ACHN (cell line): ENCODE measurements at regions not wholly inside any gene's neighbourhood (a gene's known extent, or its start where the extent isn't known, plus 50 kb on each side); places are given as distances from the start of the nearest gene placed in this dataset.

Experiments used
- DNase-seq: peaks from one replicate; pipeline ENCODE4 v3.0.0-alpha.2; 2015
- in situ Hi-C: cut with HindIII; loops from 2 replicates; pipeline ENCODE4 v1.10.0; 2017; ENCODE audit warnings: low sequenced_read_pairs, low pct_ligation_motif_present, low pct_unique_long_range_greater_than_20kb

DNA sequence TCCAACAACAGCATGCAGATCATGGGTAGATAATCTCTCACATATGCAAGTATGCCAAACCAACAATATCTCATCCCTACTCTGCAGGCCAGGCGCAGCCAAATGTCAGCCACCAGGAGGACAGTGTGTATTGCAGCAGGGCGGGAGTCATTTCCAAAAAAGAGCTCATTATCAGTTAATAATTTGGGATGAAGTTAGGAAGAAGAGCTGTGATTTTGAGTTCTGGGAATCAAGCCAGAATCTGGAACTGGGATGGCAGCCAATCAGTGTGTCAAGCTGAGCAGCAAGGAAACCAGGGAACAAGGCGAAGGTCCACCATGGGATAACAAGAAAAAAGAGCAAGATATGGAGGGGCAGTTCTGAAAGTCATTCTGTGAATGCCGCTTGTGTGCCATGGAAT, 88.2 kb upstream of the CAMK2D start:
- DNase-seq = no peak
- in situ Hi-C loops = no loop called here

DNA sequence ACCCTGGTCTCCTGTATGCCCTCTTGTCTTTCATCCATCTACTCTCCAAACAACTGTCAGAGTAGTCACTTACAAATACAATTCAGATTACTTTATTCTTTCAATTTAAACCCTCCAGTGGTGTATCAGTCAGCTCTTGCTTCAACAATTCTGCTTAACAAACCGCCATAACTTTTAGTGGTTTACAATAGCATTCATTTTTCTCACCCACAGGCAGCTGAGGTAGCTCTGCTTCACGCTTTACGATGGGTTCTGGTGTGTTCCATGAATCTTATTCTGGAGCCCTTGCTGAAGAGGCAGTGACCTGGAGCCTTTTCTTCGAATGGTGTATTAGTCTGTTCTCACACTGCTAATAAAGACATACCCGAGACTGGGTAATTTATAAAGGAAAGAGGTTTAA, 86.2 kb upstream of the CAMK2D start:
- DNase-seq = no peak
- in situ Hi-C loops = no loop called here

DNA sequence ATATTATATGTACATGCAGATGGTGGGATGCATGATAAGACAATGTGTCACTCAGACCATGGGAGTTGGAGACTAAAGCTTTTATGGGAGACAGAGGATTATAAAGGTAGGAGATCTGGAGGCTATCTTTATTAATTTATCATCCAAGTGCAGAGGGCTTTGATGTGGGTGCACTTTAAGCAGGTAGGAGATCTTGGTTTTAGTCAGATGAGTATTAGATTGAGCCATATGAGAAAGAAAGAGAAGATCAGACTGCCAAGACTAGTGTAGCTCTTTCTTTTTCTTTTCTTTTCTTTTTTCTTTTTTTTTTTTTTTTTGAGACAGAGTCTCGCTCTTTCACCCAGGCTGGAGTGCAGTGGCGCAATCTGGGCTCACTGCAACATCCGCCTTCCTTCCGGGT, 84.9 kb upstream of the CAMK2D start:
- no peak for DNase-seq
- in situ Hi-C loops = no loop called here

DNA sequence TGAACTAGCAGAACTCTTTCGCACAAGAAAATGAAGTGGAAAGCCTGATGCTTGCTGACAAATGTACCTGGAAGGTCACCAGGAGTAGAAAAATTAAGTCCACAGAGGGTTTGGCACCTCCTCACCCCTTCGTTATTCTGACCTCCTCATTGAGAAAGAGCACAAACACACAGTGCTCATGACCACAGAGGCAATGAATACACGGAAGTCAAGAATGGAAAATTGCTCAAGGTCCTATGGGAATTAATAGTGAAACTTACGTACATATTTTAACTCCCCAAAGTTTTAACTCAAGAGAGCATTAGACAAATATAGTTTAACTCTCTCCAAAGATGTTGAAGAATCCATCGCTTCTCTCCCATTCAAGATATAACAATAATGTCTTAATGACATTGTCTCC, 83.6 kb upstream of the CAMK2D start:
- in situ Hi-C loops = no loop called here
- DNase-seq = no peak

DNA sequence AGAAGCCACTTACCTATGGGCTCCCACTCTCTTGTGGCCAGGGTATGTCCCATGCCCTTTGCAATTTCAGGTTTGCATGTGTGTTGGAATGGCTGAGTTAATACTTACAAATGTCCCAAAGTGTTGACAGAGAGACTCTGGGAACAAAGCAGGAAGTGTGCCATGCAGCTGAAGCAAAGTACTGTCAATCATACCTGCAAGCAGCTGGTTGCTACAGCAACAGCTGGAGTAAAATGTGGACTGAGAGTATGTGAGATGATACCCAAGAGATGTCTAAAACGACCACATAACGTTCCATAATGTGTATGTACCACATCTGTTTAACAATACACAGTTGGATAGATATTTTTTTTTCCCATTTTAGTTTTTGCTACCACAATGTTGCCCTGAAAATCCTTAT, 82.8 kb upstream of the CAMK2D start:
- in situ Hi-C loops = no loop called here
- DNase-seq = no peak

DNA sequence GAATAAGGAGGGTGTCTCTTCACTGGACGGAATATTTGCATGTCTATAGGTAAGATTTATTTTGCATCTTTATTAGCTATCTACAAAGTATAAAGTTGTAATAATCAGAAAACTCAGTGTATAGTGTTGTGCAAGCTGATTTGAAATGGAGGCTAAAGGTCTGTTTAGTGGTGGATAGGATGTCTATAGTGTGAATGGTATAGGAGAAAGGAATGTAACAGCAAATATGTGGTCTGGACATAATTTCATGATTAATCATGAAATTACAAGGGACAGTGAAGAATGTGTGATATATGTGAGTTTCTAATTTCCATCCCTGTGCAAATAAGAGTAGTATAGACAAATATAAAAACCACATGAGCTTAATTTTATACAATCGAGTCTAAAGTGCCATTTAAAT, 79.3 kb upstream of the CAMK2D start:
- DNase-seq = no peak

DNA sequence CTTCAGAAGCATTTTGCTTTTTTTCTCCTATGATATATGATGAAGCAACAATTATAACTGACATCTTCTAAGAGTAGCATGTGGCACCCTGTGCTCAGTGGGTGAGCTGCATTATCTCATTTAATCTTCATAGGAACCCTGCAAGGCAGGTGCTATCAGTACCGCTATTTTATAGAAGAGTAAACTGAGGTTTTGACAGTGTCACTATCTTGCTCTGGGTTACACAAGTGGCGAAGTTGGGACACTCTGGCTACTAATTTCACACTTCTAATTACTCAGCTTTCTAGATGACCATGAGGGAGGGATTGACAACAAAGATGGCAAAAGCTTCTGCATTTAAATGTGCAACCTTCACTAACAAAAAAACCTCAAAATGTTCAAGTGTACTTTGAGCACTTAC, 76.9 kb upstream of the CAMK2D start:
- in situ Hi-C loops = no loop called here
- no peak for DNase-seq

More for the DNA sequence above, 79.3 kb upstream of the CAMK2D start:
- in situ Hi-C loops = no loop called here

DNA sequence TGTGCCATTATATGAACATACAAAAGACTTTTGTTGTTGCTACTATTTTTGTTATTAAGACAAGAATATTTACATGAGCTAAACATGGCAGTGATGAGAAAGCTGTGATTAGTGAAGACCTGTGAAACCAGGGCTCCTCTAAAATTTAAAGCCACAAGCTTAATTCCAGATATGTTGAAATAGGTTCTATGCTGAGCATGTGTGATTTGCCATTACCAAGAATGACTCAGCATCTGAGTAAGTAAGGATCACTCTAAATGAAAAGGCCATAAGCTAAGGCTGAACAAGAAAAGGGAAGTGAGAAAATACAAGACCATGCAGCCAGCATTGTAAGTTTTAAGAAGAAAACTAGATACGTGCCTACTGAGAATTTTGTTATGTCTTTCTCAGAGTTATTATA, 75.9 kb upstream of the CAMK2D start:
- in situ Hi-C loops = no loop called here
- peak; percentile 47 for DNase-seq

DNA sequence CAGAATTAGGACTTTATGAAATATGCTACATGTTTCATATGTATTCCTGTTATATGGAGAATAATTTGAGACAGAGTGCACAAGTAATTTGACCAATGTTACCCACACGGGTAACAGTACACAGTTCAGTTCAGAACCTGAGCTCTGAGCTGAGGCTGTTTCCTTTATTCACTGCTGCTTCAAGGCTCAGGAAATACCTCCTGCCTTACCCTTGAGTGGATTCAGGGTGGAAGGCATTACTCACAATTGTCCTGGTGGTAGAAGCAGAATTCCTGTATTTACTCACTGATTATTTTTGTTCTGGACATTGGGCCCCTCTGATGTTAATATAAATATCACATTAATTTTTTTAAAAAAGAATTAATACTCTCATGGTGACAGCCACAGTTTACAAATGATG, 73.5 kb upstream of the CAMK2D start:
- peak; percentile 10 for DNase-seq
- in situ Hi-C loops = no loop called here

DNA sequence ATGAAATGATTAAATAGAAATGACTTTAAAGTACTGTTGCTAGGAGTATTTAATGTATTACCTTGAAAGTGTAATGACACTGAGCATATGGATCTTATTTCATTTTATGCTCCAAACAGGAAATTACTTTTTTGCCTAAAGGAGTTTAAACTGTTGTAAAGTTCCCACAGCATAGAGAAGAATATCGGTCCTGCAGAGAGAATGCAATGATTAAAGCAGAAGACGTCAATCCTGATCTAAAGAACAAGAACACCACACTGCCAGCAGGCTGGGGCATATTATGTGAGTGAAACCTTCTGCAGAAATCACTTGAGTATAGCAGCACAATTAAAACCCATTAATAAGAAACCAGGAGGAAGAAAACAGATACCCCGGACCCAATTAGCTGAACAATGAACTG, 72.8 kb upstream of the CAMK2D start:
- DNase-seq = no peak

DNA sequence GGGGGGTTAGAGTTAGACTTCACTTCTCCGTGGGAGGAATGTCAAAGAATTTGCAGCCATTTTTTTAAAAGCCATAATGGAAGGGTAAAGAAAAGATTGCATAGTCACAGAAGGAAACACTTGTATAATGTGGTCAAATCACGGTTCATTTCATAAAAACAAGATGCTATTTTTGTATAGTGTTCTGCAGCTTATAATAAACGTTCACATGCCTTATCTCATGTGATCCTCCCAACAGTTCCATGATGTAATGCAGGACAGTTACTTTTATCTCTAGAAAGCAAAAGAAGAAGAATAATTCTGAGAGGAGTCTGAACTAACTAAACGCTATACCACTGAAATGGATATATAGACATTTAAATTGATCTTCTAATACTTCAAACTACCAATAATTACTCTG, 71.3 kb upstream of the CAMK2D start:
- in situ Hi-C loops = no loop called here
- no peak for DNase-seq

More for the DNA sequence above, 72.8 kb upstream of the CAMK2D start:
- in situ Hi-C loops = no loop called here

DNA sequence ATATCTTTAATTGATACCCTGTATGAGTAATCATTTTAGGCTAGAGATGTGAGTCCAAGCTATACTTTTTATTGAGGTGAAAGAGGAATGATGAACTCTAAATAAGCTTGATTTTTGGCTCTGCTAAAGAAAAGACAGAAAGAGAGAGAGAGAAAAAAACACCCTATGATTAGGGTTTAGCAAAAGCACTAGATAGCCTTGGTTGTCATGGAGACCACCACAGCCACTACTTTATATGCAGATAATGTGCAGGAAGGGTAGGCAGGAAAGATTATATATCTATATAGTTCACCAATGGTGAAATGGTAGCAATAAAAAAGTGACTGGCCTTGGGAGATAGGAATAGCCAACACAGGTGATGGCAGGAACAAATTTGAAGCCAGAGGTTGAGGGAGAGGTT, 69.9 kb upstream of the CAMK2D start:
- DNase-seq = no peak
- in situ Hi-C loops = no loop called here

DNA sequence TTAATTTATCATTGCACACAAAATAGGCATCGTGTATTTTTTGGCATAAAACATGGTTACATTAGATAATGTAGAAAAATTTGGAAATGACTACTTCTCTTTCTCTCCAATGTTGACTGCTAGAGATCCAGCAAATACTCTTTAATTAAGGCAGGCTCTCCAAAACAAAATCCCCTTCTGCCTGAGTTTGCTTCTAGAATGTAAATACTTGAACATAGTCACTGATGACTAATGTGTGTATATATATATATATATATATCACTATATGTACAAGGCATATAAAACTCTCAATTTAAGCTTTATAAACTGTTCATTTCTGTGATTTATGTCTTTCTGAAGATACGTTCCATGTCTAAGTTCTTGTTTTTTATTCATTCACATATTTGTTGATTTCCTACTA, 67.2 kb upstream of the CAMK2D start:
- DNase-seq = no peak
- in situ Hi-C loops = no loop called here

DNA sequence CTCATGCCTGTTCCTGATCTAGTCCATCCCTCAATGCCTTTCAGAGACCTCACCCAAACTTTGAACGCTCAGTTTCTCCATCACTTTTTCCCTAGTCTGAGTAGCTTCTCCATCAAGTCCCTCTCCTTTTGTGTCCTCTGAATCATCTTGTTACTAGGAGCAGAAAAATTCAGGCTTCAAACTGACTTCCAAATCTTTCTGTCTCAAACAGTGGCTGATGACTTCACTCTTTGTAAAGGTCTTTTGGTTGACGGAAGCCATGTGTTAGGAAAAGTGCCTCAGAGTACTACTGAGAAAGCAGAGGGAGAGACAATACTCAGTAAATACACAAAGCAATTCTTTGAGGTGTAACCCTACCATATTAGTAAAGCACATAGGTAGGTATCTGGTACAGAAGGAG, 65.7 kb upstream of the CAMK2D start:
- no peak for DNase-seq
- in situ Hi-C loops = no loop called here

DNA sequence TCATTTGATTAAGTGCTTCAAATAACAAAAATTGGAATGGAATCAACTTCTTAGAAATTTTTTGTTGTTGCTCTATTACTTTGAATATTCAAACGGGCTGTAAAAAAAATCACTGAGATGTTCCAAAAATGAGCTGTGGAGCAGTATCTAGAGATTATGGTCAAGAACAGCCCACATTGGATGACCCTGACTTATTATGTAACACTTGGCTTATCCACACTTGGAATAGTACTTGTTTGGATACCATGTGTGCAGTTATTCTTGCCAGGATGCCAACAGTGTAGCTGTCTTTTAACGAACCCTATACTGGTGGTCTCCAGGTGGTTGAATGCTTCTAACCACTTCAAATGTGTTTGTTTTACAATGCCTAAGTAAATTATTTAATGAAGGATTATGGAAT, 64.9 kb upstream of the CAMK2D start:
- DNase-seq = no peak
- in situ Hi-C loops = no loop called here

DNA sequence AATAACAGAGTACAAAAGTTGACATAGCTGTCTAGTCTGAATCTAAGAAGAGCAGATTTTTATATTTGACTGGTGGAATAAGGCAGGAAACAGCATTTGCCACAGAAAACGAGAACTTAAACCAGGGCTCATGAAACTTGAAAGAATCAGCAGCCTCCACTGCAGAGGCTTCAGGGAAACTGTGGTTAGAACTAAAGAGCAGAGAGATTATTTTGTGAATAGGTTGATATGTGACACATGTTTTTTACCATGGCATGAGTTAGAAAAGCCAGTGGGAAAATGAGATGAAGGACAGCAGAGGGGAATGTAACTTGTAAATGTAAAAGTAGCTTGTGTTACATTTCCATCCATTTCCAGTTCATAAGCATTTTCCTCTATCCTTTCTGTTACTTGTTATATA, 63.7 kb upstream of the CAMK2D start:
- in situ Hi-C loops = no loop called here
- no peak for DNase-seq

DNA sequence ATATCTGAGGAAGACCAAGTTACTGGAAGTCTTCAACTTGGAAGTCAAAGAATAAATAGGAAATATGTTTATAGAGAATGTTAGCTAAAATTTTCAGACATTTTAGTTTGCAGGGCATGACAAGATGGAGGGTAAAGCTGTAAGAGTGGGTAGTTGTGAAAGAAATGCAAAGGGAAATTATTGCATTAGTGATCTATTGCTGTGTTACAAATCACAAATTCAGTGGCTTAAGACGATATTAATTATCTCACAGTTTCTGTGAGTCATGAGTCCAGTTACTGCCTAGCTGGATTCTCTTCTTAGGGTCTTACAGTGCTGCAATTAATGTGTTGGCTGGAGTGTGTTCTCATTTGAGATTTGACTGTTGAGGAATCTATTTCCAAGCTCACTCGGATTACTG, 62.9 kb upstream of the CAMK2D start:
- in situ Hi-C loops = no loop called here
- DNase-seq = no peak

DNA sequence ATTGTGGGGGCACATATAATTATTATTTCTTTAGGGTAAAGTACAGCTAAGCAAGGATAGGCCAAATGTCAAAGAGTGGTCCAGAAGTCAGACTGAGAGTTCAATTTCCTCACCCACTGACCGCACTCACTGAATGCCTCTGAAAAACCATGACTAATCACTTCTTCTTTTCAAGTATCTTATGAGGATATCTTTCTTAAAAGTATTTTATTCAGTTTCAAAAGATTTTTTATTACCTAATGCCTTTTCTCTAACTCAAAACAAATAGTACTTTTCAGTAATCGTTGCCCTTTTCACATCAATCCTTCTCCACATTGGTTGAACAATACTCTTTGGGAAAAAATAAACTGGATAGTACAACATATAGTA, 61.7 kb upstream of the CAMK2D start:
- DNase-seq = no peak
- in situ Hi-C loops = no loop called here

DNA sequence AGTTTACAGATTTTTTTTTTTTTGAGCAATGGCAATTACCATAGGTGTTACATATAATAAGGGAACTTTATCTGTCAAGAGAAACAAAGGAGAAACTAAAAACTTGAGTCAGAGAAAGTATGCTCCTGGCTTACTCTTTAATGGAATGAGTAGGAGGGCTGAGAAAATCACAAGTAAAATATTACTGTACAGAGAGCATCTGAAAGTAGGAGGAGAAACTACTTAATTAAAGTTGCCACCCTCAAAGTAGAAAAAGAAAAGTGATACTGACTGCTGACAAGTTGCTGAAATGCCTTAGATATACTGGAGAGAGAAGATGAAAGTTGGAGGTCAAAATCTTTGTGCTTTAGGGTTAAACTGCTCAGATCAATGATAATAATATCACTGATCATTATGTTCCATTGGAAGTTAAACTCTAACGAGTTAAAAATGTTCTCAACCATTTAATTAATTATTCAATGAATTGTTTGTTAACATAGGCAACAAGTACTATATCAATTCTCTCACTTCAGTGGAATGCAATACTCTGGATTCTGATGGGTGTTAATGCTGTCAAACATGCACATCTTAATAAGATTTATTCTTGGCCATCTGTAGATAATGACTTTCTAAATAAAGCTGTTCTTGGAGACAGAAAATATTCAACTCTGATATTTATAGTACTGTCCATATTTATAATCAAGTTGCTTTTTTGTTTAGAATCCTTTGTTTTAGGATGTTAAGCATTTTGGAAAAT, 61.2 kb upstream of the CAMK2D start:
- in situ Hi-C loops = no loop called here
- no peak for DNase-seq

DNA sequence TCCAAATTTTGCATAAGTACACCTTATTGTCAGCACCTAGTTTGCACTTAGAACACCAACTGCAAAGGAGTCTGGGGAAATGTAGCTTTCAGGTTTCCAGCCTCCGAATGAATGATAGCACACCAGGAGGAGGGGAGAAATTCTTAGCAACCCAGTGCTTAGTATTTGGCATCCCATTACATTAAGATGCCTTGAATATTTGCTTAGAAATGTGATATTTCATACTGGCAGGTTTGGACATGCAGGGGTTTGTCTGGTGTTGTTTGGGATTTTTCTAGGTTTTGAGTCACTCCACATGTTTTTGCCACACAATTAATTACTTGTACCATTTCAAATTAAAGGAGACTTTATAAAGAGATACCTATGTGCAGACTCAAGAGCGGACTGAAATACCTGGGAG, 60.3 kb upstream of the CAMK2D start:
- in situ Hi-C loops = no loop called here
- DNase-seq = no peak

DNA sequence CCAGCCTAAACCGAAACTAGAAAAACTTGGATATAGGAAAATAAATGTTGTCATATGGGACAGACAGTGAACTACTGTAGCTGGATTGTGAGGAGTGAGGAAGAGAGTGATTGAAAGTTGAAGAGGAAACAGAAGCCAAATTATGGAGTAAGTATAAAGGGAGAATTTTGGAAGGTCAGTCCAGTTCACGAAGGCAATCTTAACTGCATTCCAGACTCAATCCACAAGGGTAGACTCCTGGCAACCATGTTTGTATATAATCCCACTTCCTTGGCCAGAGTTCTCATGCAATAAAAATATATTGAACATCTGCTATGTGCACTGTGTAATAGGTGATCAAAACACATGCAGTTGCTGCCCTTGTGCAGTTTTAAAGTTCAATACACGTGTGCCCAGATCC, 58.6 kb upstream of the CAMK2D start:
- in situ Hi-C loops = no loop called here
- no peak for DNase-seq
